Activated CD8-positive, alpha-beta memory T cell treated with anti-CD3 and anti-CD28 coated beads, Interleukin-2, amount 10 ng/mL, durations not matched to agents 7 days and 5 days (primary cell): ENCODE measurements at regions not wholly inside any gene's neighbourhood (a gene's known extent, or its start where the extent isn't known, plus 50 kb on each side); places are given as distances from the start of the nearest gene placed in this dataset.

ENCODE experiments used
- ATAC-seq: fragments of 150-1000 bp; cut with Tn5 transposase; one replicate; pipeline ENCODE4 v1.10.0; 2021; ENCODE audit warnings: moderate library complexity
- CTCF ChIA-PET: fragments of 350-600 bp; sonication (Branson Sonifier 250); formaldehyde crosslinking; loops from one replicate; lab custom pipeline; 2021; ENCODE audit warnings: antibody characterized with exemption; lab: Charles Lee
- DNase-seq: peaks from one replicate; pipeline ENCODE4 v3.0.0-alpha.2; 2020
- H3K27ac Mint-ChIP-seq: one replicate; pipeline ENCODE4 v1.8.0; 2021; ENCODE audit warnings: mild to moderate bottlenecking, mixed read lengths
- H3K27me3 Mint-ChIP-seq: one replicate; pipeline ENCODE4 v1.8.0; 2021; ENCODE audit warnings: mixed read lengths
- H3K36me3 Mint-ChIP-seq: one replicate; pipeline ENCODE4 v1.8.0; 2021; ENCODE audit warnings: mild to moderate bottlenecking, mixed read lengths
- H3K4me1 Mint-ChIP-seq: one replicate; pipeline ENCODE4 v1.8.0; 2021; ENCODE audit warnings: mixed read lengths
- H3K4me3 Mint-ChIP-seq: one replicate; pipeline ENCODE4 v1.8.0; 2021; ENCODE audit warnings: mild to moderate bottlenecking, moderate library complexity, mixed read lengths
- H3K9me3 Mint-ChIP-seq: one replicate; pipeline ENCODE4 v1.8.0; 2022; ENCODE audit warnings: low read depth, mixed read lengths

DNA sequence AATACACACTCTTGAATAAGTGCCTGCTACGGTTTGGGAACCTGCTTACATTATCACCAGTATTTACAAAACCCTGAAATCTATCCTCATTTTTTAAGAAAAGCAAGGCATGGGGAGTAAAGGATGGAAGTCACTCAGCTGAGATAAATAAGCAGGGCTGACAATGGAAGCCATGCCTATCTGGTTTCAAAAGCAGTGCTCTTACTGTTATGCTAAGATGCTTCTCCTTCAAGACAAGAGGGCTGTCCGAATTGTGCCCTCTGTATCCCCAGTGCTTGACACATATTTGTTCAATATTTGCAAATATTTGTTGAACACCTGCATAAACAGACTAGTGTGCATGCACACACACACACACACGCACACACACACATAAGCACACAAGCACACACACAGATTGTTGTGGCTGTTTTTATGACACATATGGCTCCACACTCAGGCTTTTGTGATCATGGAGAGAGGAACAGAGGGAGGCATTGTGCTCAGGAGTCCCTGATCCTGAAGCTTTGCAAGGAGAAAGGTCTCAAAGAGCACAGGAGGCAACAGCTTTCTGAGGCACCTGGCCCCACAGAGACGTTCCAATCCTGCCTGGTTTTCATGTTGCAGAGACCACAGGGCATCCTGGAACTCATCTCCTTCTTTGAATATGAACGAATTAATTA is 401.6 kb upstream of the CDH11 start:
- no peaks in the 10 kb centered on the region for H3K4me1 Mint-ChIP-seq
- ATAC-seq: no peak
- no peaks in the 10 kb centered on the region for H3K27me3 Mint-ChIP-seq
- DNase-seq: no peak
- peaks cover 5% of the 10 kb centered on the region for H3K9me3 Mint-ChIP-seq
- H3K27ac Mint-ChIP-seq: no peak overlapping the region
- H3K4me3 Mint-ChIP-seq: no peak overlapping the region
- CTCF ChIA-PET: no interaction called here
- no peaks in the 10 kb centered on the region for H3K36me3 Mint-ChIP-seq

DNA sequence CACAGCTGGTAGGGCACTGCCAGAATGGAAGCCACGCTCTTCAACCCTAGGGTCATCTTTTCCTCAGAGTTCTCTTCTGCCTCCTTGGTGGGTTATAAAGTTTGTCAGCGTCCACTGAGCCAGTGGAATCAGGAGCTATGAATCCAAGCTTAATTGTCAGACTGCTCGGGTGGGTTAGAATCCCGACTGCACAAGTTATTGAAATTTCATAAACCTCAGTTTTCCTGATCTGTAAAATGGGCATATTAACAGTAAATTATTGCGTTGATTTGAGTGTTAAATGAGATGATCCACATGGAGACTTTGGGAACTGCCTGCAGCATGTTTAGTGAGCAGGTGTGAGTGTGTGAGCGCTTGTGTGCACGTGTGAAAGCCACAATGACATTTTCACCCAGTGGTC is 400.5 kb upstream of the CDH11 start:
- ATAC-seq (no peak), DNase-seq (no peak)
- no peaks in the 10 kb centered on the region for H3K27me3 Mint-ChIP-seq
- H3K4me1 Mint-ChIP-seq: no peaks in the 10 kb centered on the region
- CTCF ChIA-PET: no interaction called here
- peaks cover 3% of the 10 kb centered on the region for H3K9me3 Mint-ChIP-seq
- H3K36me3 Mint-ChIP-seq: no peaks in the 10 kb centered on the region
- H3K4me3 Mint-ChIP-seq: no peak overlapping the region
- no peak overlapping the region for H3K27ac Mint-ChIP-seq

DNA sequence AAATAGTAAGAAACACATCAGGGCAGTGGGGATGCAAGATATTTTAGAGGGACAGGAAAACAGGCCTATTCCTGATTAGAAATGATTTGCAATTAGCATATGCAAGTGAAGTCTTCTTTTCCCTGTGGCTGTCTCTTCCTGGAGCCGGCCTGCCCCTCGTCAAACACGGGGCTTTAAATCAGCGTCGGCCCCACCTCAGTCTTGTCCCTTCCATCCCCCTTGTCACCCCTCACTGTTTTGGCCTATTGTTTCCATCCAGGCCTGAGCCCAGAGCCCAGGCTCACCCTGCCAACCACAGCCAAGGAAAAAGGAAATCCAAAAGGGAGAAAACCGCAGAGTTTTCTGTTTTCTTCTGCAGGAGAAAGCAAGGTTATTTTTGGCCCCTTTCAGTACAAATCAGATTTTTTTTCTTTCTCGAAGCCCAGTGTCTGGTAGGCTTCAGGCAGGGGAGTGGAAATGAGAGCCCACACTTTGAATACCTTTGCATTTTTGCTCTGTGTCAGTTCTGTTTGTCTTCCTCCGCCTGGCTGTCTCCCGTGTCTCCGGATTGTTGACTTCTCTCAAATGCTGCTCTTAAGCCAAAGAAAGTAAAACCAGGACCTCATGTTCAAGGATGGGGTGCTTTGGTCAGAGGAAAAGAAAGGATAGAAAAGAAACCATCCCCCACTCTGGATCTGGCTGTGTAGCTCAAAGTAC is 399.9 kb upstream of the CDH11 start:
- CTCF ChIA-PET: no interaction called here
- DNase-seq (no peak), ATAC-seq (no peak)
- Mint-ChIP-seq H3K9me3 (peaks cover 3% of the 10 kb centered on the region), H3K27ac (no peak overlapping the region), H3K36me3 (no peaks in the 10 kb centered on the region), H3K4me1 (no peaks in the 10 kb centered on the region), H3K4me3 (no peak overlapping the region), H3K27me3 (no peaks in the 10 kb centered on the region)

DNA sequence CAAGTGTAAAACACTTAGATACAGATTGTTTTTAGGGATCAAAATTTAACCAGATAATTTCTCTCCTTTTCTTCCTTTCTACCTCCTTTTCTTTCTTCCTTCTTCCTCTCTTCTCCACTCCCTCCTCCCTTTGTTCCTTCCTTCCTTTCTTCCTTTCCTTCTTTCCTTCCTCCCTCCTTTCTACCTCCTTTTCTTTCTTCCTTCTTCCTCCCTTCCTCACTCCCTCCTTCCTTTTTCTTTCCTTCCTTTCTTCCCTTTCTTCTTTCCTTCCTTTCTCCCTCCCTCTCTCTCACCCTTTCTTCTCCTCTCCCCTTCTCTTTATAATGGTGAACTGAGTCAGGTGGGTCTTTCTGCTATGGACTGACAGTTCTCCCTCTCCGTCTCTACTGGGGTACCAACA is 397.5 kb upstream of the CDH11 start:
- no peak overlapping the region for H3K27ac Mint-ChIP-seq
- no peaks in the 10 kb centered on the region for H3K4me1 Mint-ChIP-seq
- no peak overlapping the region for H3K4me3 Mint-ChIP-seq
- CTCF ChIA-PET: no interaction called here
- no peaks in the 10 kb centered on the region for H3K36me3 Mint-ChIP-seq
- H3K27me3 Mint-ChIP-seq: no peaks in the 10 kb centered on the region
- ATAC-seq (no peak), DNase-seq (no peak)
- peaks cover 2% of the 10 kb centered on the region for H3K9me3 Mint-ChIP-seq

DNA sequence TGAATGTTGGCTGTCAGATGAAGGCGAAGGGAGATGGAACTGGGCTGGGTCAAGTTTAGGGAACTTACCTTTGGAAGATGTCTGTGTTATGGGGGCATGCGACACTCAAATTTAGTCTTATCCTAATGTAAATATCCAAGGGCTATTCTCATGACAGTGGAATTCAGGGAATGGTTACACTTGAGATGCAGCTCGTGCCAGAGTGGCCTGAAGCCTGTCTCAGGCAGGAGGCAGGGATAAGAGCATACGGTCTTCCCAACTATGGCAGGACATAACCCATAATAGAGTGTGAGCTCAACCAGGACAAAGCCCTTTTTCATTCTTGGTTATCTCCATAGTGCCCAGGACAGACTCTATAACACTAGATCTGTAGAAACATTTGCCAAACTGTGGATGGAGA is 393.3 kb upstream of the CDH11 start:
- ATAC-seq (no peak), DNase-seq (no peak)
- Mint-ChIP-seq H3K4me3 (no peak overlapping the region), H3K36me3 (no peaks in the 10 kb centered on the region), H3K4me1 (no peaks in the 10 kb centered on the region), H3K9me3 (no peaks in the 10 kb centered on the region), H3K27ac (no peak overlapping the region), H3K27me3 (no peaks in the 10 kb centered on the region)
- CTCF ChIA-PET: no interaction called here

DNA sequence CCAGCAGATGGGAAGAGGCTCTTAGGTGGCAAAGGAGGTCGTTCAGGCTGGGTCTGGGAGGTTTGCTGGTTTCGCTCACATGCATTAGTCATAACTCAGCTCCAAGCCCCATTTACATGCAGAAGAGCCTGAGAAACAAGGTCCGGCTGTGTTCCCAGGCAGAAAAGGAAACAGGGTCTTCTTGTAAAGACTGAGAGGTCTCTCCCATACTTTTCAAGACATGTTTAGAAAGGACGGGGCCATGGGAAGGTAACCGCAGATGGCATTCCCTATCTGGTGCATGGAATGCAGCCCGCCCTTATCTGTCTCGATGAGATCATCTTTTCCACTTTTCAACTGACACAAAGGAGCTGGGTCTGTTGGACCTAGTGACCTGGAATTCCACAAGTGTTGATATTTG is 389.0 kb upstream of the CDH11 start:
- DNase-seq (no peak), ATAC-seq (no peak)
- Mint-ChIP-seq H3K36me3 (no peaks in the 10 kb centered on the region), H3K4me1 (no peaks in the 10 kb centered on the region), H3K4me3 (no peak overlapping the region), H3K27ac (no peak overlapping the region), H3K9me3 (peaks cover 15% of the 10 kb centered on the region), H3K27me3 (no peaks in the 10 kb centered on the region)
- CTCF ChIA-PET: no interaction called here

DNA sequence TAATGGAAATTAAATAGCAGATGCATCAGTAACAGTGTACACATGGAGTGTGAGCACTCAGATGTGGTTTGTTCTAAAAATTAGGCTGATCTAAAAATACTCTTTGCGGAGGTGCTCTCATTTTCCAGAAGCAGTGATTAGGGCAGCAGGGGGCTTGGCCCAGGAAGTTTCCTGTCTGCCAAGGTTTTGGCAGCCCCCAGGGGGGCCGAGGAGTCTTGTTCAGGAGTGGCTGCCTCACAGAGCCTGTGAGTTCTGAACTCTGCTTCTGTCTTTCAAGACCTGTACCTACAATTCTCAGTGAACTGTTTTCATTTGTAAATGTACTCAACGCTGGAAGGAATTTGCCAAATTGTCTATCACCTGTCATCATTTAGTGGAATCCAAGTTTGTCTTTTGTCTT is 388.4 kb upstream of the CDH11 start:
- Mint-ChIP-seq H3K27me3 (no peaks in the 10 kb centered on the region), H3K4me1 (no peaks in the 10 kb centered on the region), H3K27ac (no peak overlapping the region), H3K9me3 (peaks cover 15% of the 10 kb centered on the region), H3K36me3 (no peaks in the 10 kb centered on the region), H3K4me3 (no peak overlapping the region)
- ATAC-seq (no peak), DNase-seq (no peak)
- CTCF ChIA-PET: no interaction called here

DNA sequence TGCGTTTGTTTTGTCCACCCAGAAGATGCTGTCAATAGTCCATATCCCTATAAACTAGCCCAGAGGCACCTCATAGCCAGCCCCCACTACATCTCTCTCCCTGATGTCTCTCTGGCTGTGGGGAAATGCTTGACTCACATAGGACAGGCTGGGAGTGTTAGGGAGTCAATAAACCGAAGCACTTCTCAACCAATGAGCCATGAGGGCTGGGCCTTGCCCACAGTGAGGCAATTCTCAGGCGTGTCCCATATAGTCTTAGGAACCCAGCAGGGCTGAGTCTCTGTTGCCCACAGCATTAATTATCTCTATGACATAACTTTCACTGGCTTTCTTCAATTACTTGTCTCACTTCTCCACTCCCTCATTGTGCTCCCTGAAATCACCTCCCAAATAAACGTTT is 387.3 kb upstream of the CDH11 start:
- Mint-ChIP-seq H3K4me1 (no peaks in the 10 kb centered on the region), H3K4me3 (no peak overlapping the region), H3K27me3 (no peaks in the 10 kb centered on the region), H3K27ac (no peak overlapping the region), H3K36me3 (no peaks in the 10 kb centered on the region), H3K9me3 (peaks cover 15% of the 10 kb centered on the region)
- CTCF ChIA-PET: no interaction called here
- DNase-seq: no peak
- no peak for ATAC-seq

DNA sequence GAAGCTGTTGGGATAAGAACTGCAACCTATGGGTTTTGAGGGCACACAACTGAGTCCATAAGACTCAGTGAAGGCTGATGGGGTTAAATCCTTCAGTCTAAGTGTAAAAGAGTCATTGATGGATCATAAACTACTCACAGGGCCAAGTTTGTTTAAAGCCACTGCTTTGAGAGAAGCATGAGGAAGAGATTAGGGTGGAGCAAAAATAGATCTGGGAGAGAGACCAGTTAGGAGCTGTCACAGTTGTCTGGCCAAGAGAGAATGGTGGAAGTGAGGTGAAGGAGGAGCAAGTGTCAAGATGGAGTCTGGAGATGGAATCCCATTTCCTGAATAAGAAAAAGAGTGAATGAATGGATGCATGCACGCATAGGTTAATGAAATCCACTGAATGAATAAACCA is 379.1 kb upstream of the CDH11 start:
- H3K27ac Mint-ChIP-seq: no peak overlapping the region
- CTCF ChIA-PET: no interaction called here
- DNase-seq: no peak
- H3K36me3 Mint-ChIP-seq: no peaks in the 10 kb centered on the region
- no peaks in the 10 kb centered on the region for H3K4me1 Mint-ChIP-seq
- no peak overlapping the region for H3K4me3 Mint-ChIP-seq
- H3K9me3 Mint-ChIP-seq: peaks cover 2% of the 10 kb centered on the region
- ATAC-seq: no peak
- no peaks in the 10 kb centered on the region for H3K27me3 Mint-ChIP-seq

DNA sequence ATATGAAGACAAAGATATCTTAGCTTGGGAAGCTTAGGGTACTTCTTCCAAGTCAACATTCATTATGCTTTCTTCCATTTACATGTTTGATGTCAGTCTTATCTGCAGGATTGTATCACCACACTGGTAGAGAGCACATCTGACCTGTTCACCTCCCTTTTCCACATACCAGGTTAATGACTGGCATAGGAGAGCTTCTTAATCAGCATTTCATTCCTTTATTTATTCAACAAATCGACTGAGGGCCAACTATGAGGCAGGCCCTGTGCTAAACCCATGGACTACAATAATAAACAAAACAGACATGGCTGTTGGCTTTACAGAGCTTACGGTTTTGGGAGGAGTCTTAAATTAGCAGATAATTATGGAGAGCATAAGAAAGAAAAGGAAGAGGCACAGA is 378.1 kb upstream of the CDH11 start:
- ATAC-seq (no peak), DNase-seq (no peak)
- peaks cover 2% of the 10 kb centered on the region for H3K9me3 Mint-ChIP-seq
- no peaks in the 10 kb centered on the region for H3K4me1 Mint-ChIP-seq
- H3K27me3 Mint-ChIP-seq: no peaks in the 10 kb centered on the region
- CTCF ChIA-PET: no interaction called here
- H3K36me3 Mint-ChIP-seq: no peaks in the 10 kb centered on the region
- H3K4me3 Mint-ChIP-seq: no peak overlapping the region
- H3K27ac Mint-ChIP-seq: no peak overlapping the region

DNA sequence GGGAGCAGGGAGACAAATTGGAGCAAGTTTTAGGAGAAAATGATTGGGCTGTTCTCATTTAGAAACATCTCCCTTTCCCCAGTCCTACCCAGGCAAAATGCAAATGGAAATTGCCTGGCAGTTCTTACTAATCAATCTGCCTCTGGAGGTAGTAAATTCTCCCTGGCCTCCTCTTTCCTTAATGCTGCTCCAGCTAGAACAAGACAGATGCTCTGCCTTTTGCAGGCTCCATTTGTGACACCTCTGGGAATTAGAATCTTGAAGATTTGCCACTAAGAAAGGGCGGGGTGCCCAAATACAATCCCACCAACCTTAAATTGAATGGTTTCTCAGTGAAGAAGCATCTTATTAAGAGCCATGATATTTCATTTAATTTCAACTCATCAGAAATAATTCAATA is 377.7 kb upstream of the CDH11 start:
- CTCF ChIA-PET: no interaction called here
- Mint-ChIP-seq H3K9me3 (peaks cover 2% of the 10 kb centered on the region), H3K27me3 (no peaks in the 10 kb centered on the region), H3K4me1 (no peaks in the 10 kb centered on the region), H3K27ac (no peak overlapping the region), H3K36me3 (no peaks in the 10 kb centered on the region), H3K4me3 (no peak overlapping the region)
- ATAC-seq: no peak
- no peak for DNase-seq

DNA sequence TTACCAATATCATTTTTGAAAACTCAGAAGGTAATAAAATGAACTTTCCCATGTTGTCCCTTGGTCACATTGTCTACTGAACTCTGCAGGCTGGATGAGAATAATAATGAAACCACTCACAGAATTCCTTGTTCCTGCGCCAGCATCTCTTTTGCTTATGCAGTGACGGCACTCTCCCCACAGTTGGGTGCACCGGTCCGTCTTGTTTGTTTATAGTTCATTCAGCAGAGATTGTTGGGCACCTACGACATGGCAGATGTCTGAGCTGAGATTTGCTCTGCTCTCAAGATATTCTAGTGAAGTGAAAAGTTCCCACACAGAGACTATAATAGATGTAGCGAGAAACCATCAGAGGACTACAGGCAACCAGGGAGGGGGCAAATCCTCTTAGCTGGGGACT is 375.7 kb upstream of the CDH11 start:
- no peak for DNase-seq
- H3K27me3 Mint-ChIP-seq: no peaks in the 10 kb centered on the region
- H3K27ac Mint-ChIP-seq: no peak overlapping the region
- H3K36me3 Mint-ChIP-seq: no peaks in the 10 kb centered on the region
- peaks cover 5% of the 10 kb centered on the region for H3K9me3 Mint-ChIP-seq
- no peaks in the 10 kb centered on the region for H3K4me1 Mint-ChIP-seq
- no peak for ATAC-seq
- CTCF ChIA-PET: no interaction called here
- H3K4me3 Mint-ChIP-seq: no peak overlapping the region

DNA sequence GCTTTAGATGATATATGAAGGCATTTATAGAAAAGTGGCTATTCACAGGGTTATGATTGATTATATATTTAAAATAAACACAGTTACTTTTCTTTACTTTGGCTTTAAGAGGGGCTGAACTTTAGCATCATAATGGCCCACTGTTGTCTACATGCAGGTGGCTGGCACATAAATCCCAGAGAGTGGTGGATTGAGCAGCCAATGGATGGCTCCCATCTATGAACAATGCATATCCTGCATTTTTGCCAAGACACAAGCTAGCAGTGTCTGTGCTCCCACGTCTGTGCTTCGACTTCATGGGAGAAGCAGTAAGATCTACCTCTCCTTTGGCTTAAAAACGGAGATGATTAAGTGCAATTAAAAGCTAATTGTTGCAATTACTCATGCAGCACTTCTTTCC is 373.2 kb upstream of the CDH11 start:
- Mint-ChIP-seq H3K4me1 (no peaks in the 10 kb centered on the region), H3K27me3 (no peaks in the 10 kb centered on the region), H3K27ac (no peak overlapping the region), H3K4me3 (no peak overlapping the region), H3K9me3 (peaks cover 8% of the 10 kb centered on the region), H3K36me3 (no peaks in the 10 kb centered on the region)
- CTCF ChIA-PET: no interaction called here
- no peak for DNase-seq
- ATAC-seq: no peak

DNA sequence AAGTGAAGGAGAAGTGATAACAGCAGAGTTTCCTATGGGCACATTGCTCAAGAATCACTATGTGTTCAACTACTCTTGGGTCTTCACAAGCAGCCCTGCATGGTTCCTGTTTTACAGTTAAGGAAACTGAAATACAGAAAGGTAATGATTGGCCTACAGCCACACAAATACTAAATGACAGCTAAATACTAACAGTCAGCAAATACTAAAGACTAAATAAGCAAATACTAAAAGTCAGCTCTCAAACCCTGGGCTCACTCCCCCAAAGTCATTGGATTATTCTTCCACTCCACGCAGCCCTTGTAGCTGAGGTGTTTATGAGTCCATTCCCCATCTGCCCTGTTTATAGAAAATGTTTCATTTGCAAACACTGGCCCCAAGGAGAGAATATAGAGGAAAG is 372.7 kb upstream of the CDH11 start:
- Mint-ChIP-seq H3K27ac (no peak overlapping the region), H3K4me1 (no peaks in the 10 kb centered on the region), H3K27me3 (no peaks in the 10 kb centered on the region), H3K9me3 (peaks cover 8% of the 10 kb centered on the region), H3K36me3 (no peaks in the 10 kb centered on the region), H3K4me3 (no peak overlapping the region)
- DNase-seq (no peak), ATAC-seq (no peak)
- CTCF ChIA-PET: no interaction called here
